H9 (cell line): ENCODE measurements at regions not wholly inside any gene's neighbourhood (a gene's known extent, or its start where the extent isn't known, plus 50 kb on each side); places are given as distances from the start of the nearest gene placed in this dataset.

Experiments used
- DNase-seq: peaks from one replicate; pipeline ENCODE4 v3.0.0-alpha.2; 2017
- H2AFZ ChIP-seq: one replicate; pipeline ENCODE4 v1.6.1; 2013; ENCODE audit warnings: mild to moderate bottlenecking, low read length, control low read depth, moderate library complexity
- H2AK5ac ChIP-seq: 2 replicates; pipeline ENCODE4 v1.6.1; 2013; ENCODE audit warnings: low read length, control low read depth, mixed read lengths; ENCODE audit not compliant: insufficient read length
- H2BK120ac ChIP-seq: one replicate; pipeline ENCODE4 v1.6.1; 2013; ENCODE audit warnings: low read depth, mild to moderate bottlenecking, low read length, control low read depth, inconsistent platforms; ENCODE audit not compliant: poor library complexity, severe bottlenecking
- H2BK12ac ChIP-seq: 2 replicates; pipeline ENCODE4 v1.6.1; 2013; ENCODE audit warnings: low read length, control low read depth, mixed read lengths, low read depth; ENCODE audit not compliant: insufficient read length
- H2BK15ac ChIP-seq: 2 replicates; pipeline ENCODE4 v1.6.1; 2013; ENCODE audit warnings: low read depth, low read length, control low read depth
- H2BK20ac ChIP-seq: one replicate; pipeline ENCODE4 v1.6.1; 2013; ENCODE audit warnings: low read depth, mild to moderate bottlenecking, low read length, control low read depth, inconsistent platforms; ENCODE audit not compliant: poor library complexity, severe bottlenecking
- H2BK5ac ChIP-seq: 2 replicates; pipeline ENCODE4 v1.6.1; 2013; ENCODE audit warnings: low read length, control low read depth, mixed read lengths; ENCODE audit not compliant: insufficient read length
- H3K14ac ChIP-seq: 2 replicates; pipeline ENCODE4 v1.6.1; 2013; ENCODE audit warnings: low read length, control low read depth; ENCODE audit not compliant: insufficient read depth
- H3K18ac ChIP-seq: 2 replicates; pipeline ENCODE4 v1.6.1; 2013; ENCODE audit warnings: low read depth, mild to moderate bottlenecking, mixed read lengths, low read length, control low read depth; ENCODE audit not compliant: insufficient read length
- H3K23ac ChIP-seq: 2 replicates; pipeline ENCODE4 v1.6.1; 2013; ENCODE audit warnings: low read length, control low read depth, mixed read lengths, low read depth; ENCODE audit not compliant: insufficient read length
- H3K23me2 ChIP-seq: 2 replicates; pipeline ENCODE4 v1.6.1; 2013; ENCODE audit warnings: low read depth, mild to moderate bottlenecking, mixed read lengths, low read length, control low read depth; ENCODE audit not compliant: insufficient read length, poor library complexity, severe bottlenecking
- H3K27ac ChIP-seq: 2 replicates; pipeline ENCODE4 v1.5.1; 2013; ENCODE audit warnings: low read length, control low read depth, mixed read lengths, low read depth; ENCODE audit not compliant: insufficient read length
- H3K27me3 ChIP-seq: 2 replicates; pipeline ENCODE4 v1.6.1; 2013; ENCODE audit warnings: low read length, control low read depth, inconsistent platforms; ENCODE audit not compliant: insufficient read depth
- H3K4ac ChIP-seq: 2 replicates; pipeline ENCODE4 v1.6.1; 2013; ENCODE audit warnings: low read depth, mild to moderate bottlenecking, control low read depth, inconsistent platforms, low read length, moderate library complexity
- H3K4me1 ChIP-seq: 2 replicates; pipeline ENCODE4 v1.6.1; 2013; ENCODE audit warnings: low read length, control low read depth, inconsistent platforms; ENCODE audit not compliant: insufficient read depth
- H3K4me2 ChIP-seq: 2 replicates; pipeline ENCODE4 v1.6.1; 2013; ENCODE audit warnings: low read length, control low read depth, mixed read lengths; ENCODE audit not compliant: insufficient read length, insufficient read depth
- H3K56ac ChIP-seq: 2 replicates; pipeline ENCODE4 v1.6.1; 2013; ENCODE audit warnings: low read depth, mild to moderate bottlenecking, mixed read lengths, low read length, control low read depth; ENCODE audit not compliant: insufficient read length
- H3K79me1 ChIP-seq: 2 replicates; pipeline ENCODE4 v1.6.1; 2013; ENCODE audit warnings: low read depth, mild to moderate bottlenecking, moderate library complexity, low read length, control low read depth, inconsistent platforms; ENCODE audit not compliant: insufficient read depth, poor library complexity, severe bottlenecking
- H3K79me2 ChIP-seq: 2 replicates; pipeline ENCODE4 v1.6.1; 2013; ENCODE audit warnings: low read length, control low read depth, inconsistent platforms; ENCODE audit not compliant: insufficient read depth
- H3K9ac ChIP-seq: 2 replicates; pipeline ENCODE4 v1.6.1; 2013; ENCODE audit warnings: low read length, control low read depth, mixed read lengths; ENCODE audit not compliant: insufficient read length; ENCODE audit errors: extremely low read depth
- H3K9me3 ChIP-seq: one replicate; pipeline ENCODE4 v1.6.1; 2013; ENCODE audit warnings: low read depth, low read length, inconsistent platforms; ENCODE audit not compliant: control insufficient read depth
- H3T11ph ChIP-seq: one replicate; pipeline ENCODE4 v1.6.1; 2013; ENCODE audit warnings: mild to moderate bottlenecking, low read length, control low read depth, inconsistent platforms
- H4K20me1 ChIP-seq: one replicate; pipeline ENCODE4 v1.6.1; 2013; ENCODE audit not compliant: control insufficient read depth, insufficient read length, insufficient read depth
- H4K5ac ChIP-seq: 2 replicates; pipeline ENCODE4 v1.6.1; 2013; ENCODE audit warnings: low read depth, mild to moderate bottlenecking, mixed read lengths, low read length, control low read depth; ENCODE audit not compliant: insufficient read length
- H4K8ac ChIP-seq: replicated peaks from 2 replicates; pipeline ENCODE4 v1.6.1; 2013; ENCODE audit warnings: low read length, control low read depth, mixed read lengths, low read depth; ENCODE audit not compliant: insufficient read length
- H4K91ac ChIP-seq: 2 replicates; pipeline ENCODE4 v1.6.1; 2013; ENCODE audit warnings: low read depth, mild to moderate bottlenecking, moderate library complexity, mixed read lengths, low read length, control low read depth; ENCODE audit not compliant: insufficient read length
- H3K27ac Mint-ChIP-seq, 3 experiments: 2 replicates in 2 of 3; 3 replicates in 1 of 3; pipeline ENCODE4 v1.8.0; 2020 to 2021; ENCODE audit warnings: mixed read lengths in 3 of 3, mild to moderate bottlenecking in 1 of 3, moderate library complexity in 1 of 3
- H3K27me3 Mint-ChIP-seq: 2 replicates; pipeline ENCODE4 v1.8.0; 2021; ENCODE audit warnings: low read depth, mild to moderate bottlenecking, moderate library complexity, mixed read lengths
- H3K36me3 Mint-ChIP-seq, 3 experiments: 2 replicates in 2 of 3; 3 replicates in 1 of 3; pipeline ENCODE4 v1.8.0; 2020 to 2021; ENCODE audit warnings: low read depth in 3 of 3, mixed read lengths in 3 of 3; ENCODE audit not compliant: insufficient read depth in 1 of 3
- H3K4me1 Mint-ChIP-seq, 2 experiments: 2 replicates each; pipeline ENCODE4 v1.8.0; 2020; ENCODE audit warnings: mixed read lengths in 2 of 2
- H3K4me3 Mint-ChIP-seq, 2 experiments: 2 replicates in 1 of 2; 3 replicates in 1 of 2; pipeline ENCODE4 v1.8.0; 2020 to 2021; ENCODE audit warnings: mild to moderate bottlenecking in 2 of 2, mixed read lengths in 2 of 2, moderate library complexity in 1 of 2
- H3K9me3 Mint-ChIP-seq, 2 experiments: 2 replicates in 1 of 2; 3 replicates in 1 of 2; pipeline ENCODE4 v1.8.0; 2020; ENCODE audit warnings: mild to moderate bottlenecking in 2 of 2, mixed read lengths in 2 of 2, moderate library complexity in 1 of 2
- WGBS: extraction: QIAGEN DNeasy Blood & Tissue Kit; methylation state at CpG from one replicate; pipeline ENCODE4 v1.1.7; 2013; ENCODE audit warnings: missing lambda C conversion rate, low lambda C conversion rate, mixed read lengths; ENCODE audit not compliant: insufficient read length; ENCODE audit errors: extremely low coverage; 5-methylcytosine and 5-hydroxymethylcytosine counted together
- TF ChIP-seq, protein P1 (sequence below): fragments of 200-600 bp; sonication (generic); conservative IDR thresholded peaks from 3 replicates; pipeline ENCODE4 v1.8.0; 2021; ENCODE audit warnings: antibody characterized with exemption, mild to moderate bottlenecking

GRCh38 chr3:89654031-89654430, 546.6 kb downstream of the EPHA3 start:
- H3K27ac ChIP-seq: no peak overlapping the region
- Mint-ChIP-seq H3K4me1 (no peaks in the 10 kb centered on the region), H3K27me3 (no peaks in the 10 kb centered on the region), H3K4me3 (no peak overlapping the region), H3K36me3 (peaks cover 2 to 18% (median 7%) of the 10 kb centered on the region in 3 experiments; a peak in 6 of 7 replicates), H3K27ac (no peak overlapping the region), H3K9me3 (peaks cover 18% of the 10 kb centered on the region in 2 experiments; a peak in 4 of 5 replicates)
- no peak overlapping the region for H2BK12ac ChIP-seq
- H3K14ac ChIP-seq: no peak overlapping the region
- no peak overlapping the region for H3K23ac ChIP-seq
- TF ChIP-seq, protein P1, sequence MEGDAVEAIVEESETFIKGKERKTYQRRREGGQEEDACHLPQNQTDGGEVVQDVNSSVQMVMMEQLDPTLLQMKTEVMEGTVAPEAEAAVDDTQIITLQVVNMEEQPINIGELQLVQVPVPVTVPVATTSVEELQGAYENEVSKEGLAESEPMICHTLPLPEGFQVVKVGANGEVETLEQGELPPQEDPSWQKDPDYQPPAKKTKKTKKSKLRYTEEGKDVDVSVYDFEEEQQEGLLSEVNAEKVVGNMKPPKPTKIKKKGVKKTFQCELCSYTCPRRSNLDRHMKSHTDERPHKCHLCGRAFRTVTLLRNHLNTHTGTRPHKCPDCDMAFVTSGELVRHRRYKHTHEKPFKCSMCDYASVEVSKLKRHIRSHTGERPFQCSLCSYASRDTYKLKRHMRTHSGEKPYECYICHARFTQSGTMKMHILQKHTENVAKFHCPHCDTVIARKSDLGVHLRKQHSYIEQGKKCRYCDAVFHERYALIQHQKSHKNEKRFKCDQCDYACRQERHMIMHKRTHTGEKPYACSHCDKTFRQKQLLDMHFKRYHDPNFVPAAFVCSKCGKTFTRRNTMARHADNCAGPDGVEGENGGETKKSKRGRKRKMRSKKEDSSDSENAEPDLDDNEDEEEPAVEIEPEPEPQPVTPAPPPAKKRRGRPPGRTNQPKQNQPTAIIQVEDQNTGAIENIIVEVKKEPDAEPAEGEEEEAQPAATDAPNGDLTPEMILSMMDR: no peak
- no peak for DNase-seq
- H3K9ac ChIP-seq: no peak overlapping the region
- no peak overlapping the region for H3K18ac ChIP-seq
- H3K23me2 ChIP-seq: no peaks in the 10 kb centered on the region
- H4K8ac ChIP-seq: no peak overlapping the region
- no peak overlapping the region for H4K5ac ChIP-seq
- no peak overlapping the region for H2BK15ac ChIP-seq
- H3K27me3 ChIP-seq: no peaks in the 10 kb centered on the region
- H4K20me1 ChIP-seq: no peaks in the 10 kb centered on the region
- no peaks in the 10 kb centered on the region for H3K79me2 ChIP-seq
- no peak overlapping the region for H3K4ac ChIP-seq
- no peak overlapping the region for H3K4me2 ChIP-seq
- no peak overlapping the region for H2BK20ac ChIP-seq
- no peak overlapping the region for H2AK5ac ChIP-seq
- no peak overlapping the region for H2BK120ac ChIP-seq
- H3K9me3 ChIP-seq: no peaks in the 10 kb centered on the region
- H3K56ac ChIP-seq: no peak overlapping the region
- H2BK5ac ChIP-seq: no peak overlapping the region
- H4K91ac ChIP-seq: no peak overlapping the region
- WGBS: no CpG with 5 or more reads among the region's 1 CpG
- H3K4me1 ChIP-seq: no peaks in the 10 kb centered on the region
- no peaks in the 10 kb centered on the region for H3K79me1 ChIP-seq
- H3T11ph ChIP-seq: no peak overlapping the region
- no peak overlapping the region for H2AFZ ChIP-seq
